ENCODE measurements at regions not wholly inside any gene's neighbourhood (a gene's known extent, or its start where the extent isn't known, plus 50 kb on each side); places are given as distances from the start of the nearest gene placed in this dataset.
A peak's percentile ranks its signal among the peaks of the same experiment; 100 is the strongest.

DNA sequence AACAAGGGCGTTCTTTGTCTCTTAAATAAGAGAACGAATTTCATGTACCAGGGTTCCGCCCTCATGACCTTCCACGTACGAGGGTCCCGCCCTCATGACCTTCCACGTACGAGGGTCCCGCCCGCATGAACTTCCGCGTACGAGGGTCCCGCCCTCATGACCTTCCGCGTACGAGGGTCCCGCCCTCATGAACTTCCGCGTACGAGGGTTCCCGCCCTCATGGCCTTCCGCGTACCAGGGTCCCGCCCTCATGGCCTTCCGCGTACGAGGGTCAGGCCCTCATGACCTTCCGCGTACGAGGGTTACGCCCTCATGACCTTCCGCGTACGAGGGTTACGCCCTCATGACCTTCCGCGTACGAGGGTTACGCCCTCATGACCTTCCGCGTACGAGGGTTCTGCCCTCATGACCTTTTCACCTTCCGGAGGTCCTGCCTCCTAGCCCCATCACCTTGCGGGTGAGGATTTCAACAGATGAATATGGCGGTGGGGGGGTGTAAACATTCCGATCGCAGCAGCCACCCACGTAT is 273.9 kb upstream of the ADAMTS16 start:
- no peaks in the 10 kb centered on the region for H3K4me1 ChIP-seq
- no peak overlapping the region for H3K4me3 ChIP-seq
- TF ChIP-seq, protein P1, sequence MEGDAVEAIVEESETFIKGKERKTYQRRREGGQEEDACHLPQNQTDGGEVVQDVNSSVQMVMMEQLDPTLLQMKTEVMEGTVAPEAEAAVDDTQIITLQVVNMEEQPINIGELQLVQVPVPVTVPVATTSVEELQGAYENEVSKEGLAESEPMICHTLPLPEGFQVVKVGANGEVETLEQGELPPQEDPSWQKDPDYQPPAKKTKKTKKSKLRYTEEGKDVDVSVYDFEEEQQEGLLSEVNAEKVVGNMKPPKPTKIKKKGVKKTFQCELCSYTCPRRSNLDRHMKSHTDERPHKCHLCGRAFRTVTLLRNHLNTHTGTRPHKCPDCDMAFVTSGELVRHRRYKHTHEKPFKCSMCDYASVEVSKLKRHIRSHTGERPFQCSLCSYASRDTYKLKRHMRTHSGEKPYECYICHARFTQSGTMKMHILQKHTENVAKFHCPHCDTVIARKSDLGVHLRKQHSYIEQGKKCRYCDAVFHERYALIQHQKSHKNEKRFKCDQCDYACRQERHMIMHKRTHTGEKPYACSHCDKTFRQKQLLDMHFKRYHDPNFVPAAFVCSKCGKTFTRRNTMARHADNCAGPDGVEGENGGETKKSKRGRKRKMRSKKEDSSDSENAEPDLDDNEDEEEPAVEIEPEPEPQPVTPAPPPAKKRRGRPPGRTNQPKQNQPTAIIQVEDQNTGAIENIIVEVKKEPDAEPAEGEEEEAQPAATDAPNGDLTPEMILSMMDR (IDR thresholded peaks at IDR 0.05), result no peak
- TF ChIP-seq EP300 (IDR thresholded peaks at IDR 0.05) (no peak), POLR2AphosphoS5 (IDR thresholded peaks at IDR 0.05) (no peak), POLR2A (IDR thresholded peaks at IDR 0.05) (no peak)
- H3K27ac ChIP-seq, result no peak overlapping the region
- 93 to 94% methylated on average over 49 of the region's 49 CpGs for WGBS, 2 donors
- H3K36me3 ChIP-seq, result no peaks in the 10 kb centered on the region
- peak in 1 of 2 donors; percentile 53 for DNase-seq
- no peaks in the 10 kb centered on the region for H3K9me3 ChIP-seq
- no peak for ATAC-seq (ENCODE audit: low FRiP score in 2 of 2)
- H3K27me3 ChIP-seq, result no peaks in the 10 kb centered on the region

DNA sequence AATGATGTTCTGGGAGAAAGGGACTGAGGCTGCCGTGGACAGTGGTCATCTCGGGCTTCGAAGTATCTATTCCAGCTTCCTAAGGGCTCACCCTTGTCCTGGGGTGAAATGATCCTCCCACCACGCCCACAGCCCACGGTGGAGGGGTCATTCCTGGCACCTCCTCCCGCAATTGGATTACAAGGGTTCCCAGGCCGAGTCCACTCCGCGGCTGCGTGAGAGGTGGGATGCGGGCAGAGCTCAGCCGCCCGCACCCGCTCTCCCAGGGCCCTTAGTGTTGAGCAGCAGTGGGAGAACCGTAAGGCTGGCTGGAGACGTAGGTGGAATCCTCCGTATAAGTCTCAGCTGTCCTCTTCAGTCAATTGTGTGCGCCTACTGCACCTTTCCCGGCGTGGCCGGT is 273.3 kb upstream of the ADAMTS16 start:
- H3K27me3 ChIP-seq, result no peaks in the 10 kb centered on the region
- DNase-seq, result peak in 1 of 2 donors; percentile 50
- ATAC-seq (ENCODE audit: low FRiP score in 2 of 2), result no peak
- no peak overlapping the region for H3K27ac ChIP-seq
- no peaks in the 10 kb centered on the region for H3K36me3 ChIP-seq
- H3K4me1 ChIP-seq, result no peaks in the 10 kb centered on the region
- WGBS, 2 donors, result 93 to 95% methylated on average over 10 to 21 of the region's 21 CpGs
- TF ChIP-seq POLR2A (IDR thresholded peaks at IDR 0.05) (no peak), EP300 (IDR thresholded peaks at IDR 0.05) (no peak), POLR2AphosphoS5 (IDR thresholded peaks at IDR 0.05) (no peak)
- TF ChIP-seq, protein P1 (IDR thresholded peaks at IDR 0.05), result no peak
- H3K4me3 ChIP-seq, result no peak overlapping the region
- no peaks in the 10 kb centered on the region for H3K9me3 ChIP-seq

DNA sequence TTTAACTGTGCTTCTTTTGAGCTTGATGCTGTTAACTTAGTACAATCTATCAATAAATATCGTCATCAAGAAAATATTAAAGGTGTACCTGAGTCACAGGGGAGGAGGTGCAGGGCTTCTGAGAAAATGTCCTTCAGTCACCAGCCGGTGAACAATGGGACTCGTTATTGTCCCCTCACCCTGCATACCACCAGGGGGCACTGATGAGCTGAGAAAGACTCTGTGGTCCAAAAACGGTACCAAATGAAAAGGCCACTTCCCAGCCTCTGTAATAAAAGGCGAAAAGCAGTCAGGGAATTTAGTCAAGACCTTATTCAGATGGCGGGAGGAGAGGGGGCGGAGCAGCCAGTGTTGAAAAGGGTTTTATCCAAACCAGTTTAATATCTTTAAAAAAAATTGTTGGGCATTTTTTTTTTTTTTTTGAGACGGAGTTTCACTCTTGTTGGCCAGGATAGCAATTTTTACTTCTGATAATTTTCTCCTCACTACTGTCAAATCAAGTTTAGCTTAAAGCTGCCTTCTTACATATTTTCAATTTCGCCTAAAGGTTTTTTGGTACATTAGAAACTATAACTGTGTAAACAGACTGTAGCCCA is 271.9 kb upstream of the ADAMTS16 start:
- no peaks in the 10 kb centered on the region for H3K9me3 ChIP-seq
- H3K4me3 ChIP-seq, result no peak overlapping the region
- H3K36me3 ChIP-seq, result no peaks in the 10 kb centered on the region
- no peaks in the 10 kb centered on the region for H3K4me1 ChIP-seq
- DNase-seq, result peak in 1 of 2 donors; percentile 40
- no peak overlapping the region for H3K27ac ChIP-seq
- ATAC-seq (ENCODE audit: low FRiP score in 2 of 2), result peak in 1 of 2 donors; percentile 84
- 34 to 36% methylated on average over 9 of the region's 9 CpGs for WGBS, 2 donors
- H3K27me3 ChIP-seq, result no peaks in the 10 kb centered on the region
- TF ChIP-seq EP300 (IDR thresholded peaks at IDR 0.05) (no peak), POLR2A (IDR thresholded peaks at IDR 0.05) (no peak), POLR2AphosphoS5 (IDR thresholded peaks at IDR 0.05) (no peak)
- TF ChIP-seq, protein P1 (IDR thresholded peaks at IDR 0.05), result peak; percentile 38 to 57 (median 50)

DNA sequence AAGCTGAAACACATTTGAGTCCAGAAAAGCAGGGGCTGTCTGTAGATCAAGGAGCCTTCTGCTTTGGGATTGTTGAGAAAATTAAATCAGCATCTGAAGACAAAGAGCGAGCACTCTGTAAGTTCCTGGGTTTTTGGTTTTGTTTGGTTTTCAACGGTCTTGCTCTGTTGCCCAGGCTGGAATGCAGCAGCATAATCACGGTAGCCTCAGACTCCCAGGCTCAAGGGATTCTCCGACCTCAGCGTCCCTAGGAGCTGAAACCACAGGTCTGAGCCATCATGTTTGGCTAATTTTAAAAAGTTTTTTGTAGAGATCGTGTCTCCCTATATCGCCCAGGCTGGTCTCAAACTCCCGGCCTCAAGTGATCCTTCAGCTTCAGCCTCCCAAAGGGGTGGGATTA is 266.5 kb upstream of the ADAMTS16 start:
- TF ChIP-seq, protein P1 (IDR thresholded peaks at IDR 0.05), result no peak
- TF ChIP-seq POLR2A (IDR thresholded peaks at IDR 0.05) (no peak), POLR2AphosphoS5 (IDR thresholded peaks at IDR 0.05) (no peak), EP300 (IDR thresholded peaks at IDR 0.05) (no peak)
- Histone ChIP-seq H3K4me1 (no peaks in the 10 kb centered on the region), H3K27ac (no peak overlapping the region), H3K36me3 (no peaks in the 10 kb centered on the region), H3K4me3 (no peak overlapping the region), H3K27me3 (no peaks in the 10 kb centered on the region), H3K9me3 (no peaks in the 10 kb centered on the region)
- ATAC-seq (ENCODE audit: low FRiP score in 2 of 2), result no peak
- 82 to 83% methylated on average over 8 of the region's 8 CpGs for WGBS, 2 donors
- DNase-seq, result no peak

DNA sequence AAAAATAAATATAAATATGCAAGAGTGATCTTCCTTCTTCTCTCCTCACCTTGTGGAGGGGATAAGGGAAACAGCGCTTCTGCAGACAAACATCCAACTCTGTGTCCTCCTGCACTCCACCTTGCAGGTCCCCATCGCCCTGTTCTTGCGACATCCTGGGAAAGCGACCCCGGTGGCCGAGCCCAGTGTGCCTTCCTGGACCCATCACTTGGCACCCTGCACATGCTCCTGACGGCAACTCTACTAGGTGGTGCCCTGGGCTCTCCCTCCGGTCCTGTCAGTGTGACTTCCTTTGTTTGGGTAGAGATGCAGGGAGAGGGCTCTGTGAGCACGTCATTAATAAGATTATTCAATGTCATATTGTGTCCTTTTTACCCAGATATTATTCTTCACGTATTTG is 266.0 kb upstream of the ADAMTS16 start:
- Histone ChIP-seq H3K4me1 (no peaks in the 10 kb centered on the region), H3K4me3 (no peak overlapping the region), H3K27ac (no peak overlapping the region), H3K36me3 (no peaks in the 10 kb centered on the region), H3K27me3 (no peaks in the 10 kb centered on the region), H3K9me3 (no peaks in the 10 kb centered on the region)
- TF ChIP-seq POLR2A (IDR thresholded peaks at IDR 0.05) (no peak), EP300 (IDR thresholded peaks at IDR 0.05) (no peak), POLR2AphosphoS5 (IDR thresholded peaks at IDR 0.05) (no peak)
- TF ChIP-seq, protein P1 (IDR thresholded peaks at IDR 0.05), result no peak
- ATAC-seq (ENCODE audit: low FRiP score in 2 of 2) (no peak), DNase-seq (peak in 1 of 2 donors; percentile 27)
- WGBS, 2 donors, result 73% methylated on average over 10 of the region's 10 CpGs
